ENCODE measurements at regions not wholly inside any gene's neighbourhood (a gene's known extent, or its start where the extent isn't known, plus 50 kb on each side); places are given as distances from the start of the nearest gene placed in this dataset.
A peak's percentile ranks its signal among the peaks of the same experiment; 100 is the strongest.
"Not testable (repeated sequence)": the region's sequence is repeated elsewhere in the genome, so short reads cannot be mapped to it uniquely, and the experiment has no call there.

DNA sequence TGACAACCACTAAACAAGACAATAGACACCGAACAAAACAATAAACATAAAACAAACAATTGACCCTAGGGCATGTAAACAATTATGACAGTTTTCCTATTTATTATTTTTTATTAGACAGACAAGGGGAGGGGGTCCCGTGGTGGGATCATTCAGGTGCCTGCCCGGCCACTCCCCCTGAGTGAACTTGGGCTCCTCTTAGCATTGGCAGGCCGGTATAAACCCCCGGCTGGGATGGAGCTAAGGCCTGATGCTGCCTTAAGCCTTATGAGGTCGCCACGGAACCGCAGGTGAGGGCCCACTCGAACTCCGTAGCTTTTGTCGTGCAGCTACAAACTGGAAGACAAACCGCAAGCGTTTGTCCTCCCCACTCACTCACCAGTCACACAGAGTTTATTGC is 121.8 kb upstream of the KCNJ3 start:
- intact Hi-C loops (cut with DNase I); ATAC-seq; DNase-seq: not testable (repeated sequence)

DNA sequence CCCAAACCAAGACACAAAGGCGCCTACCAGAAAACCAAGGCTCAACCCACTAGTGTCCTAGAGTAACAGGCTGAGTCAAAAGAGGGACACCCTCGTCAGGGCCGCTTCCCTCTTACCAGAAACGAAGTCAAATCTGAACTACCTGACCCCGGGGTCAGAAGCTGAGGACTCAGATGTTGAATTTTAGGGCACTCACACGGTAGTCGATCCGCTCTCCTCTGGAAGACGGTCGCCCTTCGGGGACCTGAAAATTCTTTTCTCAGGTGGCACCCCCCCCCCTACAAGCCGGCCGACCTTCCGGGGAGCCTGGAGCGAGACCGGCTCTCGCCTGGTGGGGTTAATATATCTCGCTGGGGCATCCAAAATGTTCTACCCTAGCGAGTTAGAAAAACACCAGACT is 121.1 kb upstream of the KCNJ3 start:
- intact Hi-C loops (cut with DNase I) = no loop called here

DNA sequence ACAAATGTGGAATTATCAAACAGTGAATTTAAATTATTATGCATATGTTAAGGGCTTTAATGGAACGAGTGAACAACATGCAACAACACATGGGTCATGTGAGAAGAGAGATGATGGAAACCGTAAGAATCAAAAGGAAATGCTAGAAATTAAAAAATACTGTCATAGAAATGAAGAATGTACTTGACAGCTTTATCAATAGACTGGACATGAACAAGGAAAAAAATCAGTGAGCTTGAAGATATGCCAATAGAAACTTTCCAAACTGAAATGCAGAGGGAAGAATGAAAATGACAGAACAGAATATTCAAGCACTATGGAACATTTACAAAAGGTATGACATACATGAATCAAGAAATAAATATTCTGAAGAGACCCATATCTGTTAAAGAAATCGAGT is 117.7 kb upstream of the KCNJ3 start:
- no peak for ATAC-seq
- no peak for DNase-seq
- intact Hi-C loops (cut with DNase I) = no loop called here

More for the DNA sequence above, 121.1 kb upstream of the KCNJ3 start:
- ATAC-seq (no peak), DNase-seq (no peak)

DNA sequence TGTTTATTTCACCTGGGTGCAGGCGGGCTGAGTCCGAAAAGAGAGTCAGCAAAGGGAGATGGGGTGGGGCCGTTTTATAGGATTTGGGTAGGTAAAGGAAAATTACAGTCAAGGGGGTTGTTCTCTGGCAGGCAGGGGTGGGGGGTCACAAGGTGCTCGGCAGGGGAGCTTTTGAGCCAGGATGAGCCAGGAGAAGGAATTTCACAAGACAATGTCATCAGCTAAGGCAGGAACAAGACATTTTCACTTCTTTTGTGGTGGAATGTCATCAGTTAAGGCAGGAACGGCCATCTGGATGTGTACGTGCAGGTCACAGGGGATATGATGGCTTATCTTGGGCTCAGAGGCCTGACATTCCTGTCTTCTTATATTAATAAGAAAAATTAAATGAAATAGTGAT is 115.8 kb upstream of the KCNJ3 start:
- intact Hi-C loops (cut with DNase I); ATAC-seq; DNase-seq: not testable (repeated sequence)

DNA sequence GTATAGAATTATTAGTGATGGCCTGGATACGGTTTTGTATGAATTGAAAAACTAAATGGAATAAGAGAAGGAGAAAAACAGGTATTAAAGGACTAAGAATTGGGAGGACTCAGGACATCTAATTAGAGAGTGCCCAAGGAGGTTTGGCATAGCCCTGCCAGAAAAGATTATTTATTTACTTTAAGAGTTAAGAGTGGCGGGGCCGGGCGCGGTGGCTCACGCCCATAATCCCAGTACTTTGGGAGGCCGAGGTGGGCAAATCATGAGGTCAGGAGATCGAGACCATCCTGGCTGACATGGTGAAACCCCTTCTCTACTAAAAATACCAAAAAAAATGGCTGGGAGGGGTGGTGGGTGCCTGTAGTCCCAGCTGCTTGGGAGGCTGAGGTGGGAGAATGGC is 115.2 kb upstream of the KCNJ3 start:
- ATAC-seq; DNase-seq; intact Hi-C loops (cut with DNase I): not testable (repeated sequence)

DNA sequence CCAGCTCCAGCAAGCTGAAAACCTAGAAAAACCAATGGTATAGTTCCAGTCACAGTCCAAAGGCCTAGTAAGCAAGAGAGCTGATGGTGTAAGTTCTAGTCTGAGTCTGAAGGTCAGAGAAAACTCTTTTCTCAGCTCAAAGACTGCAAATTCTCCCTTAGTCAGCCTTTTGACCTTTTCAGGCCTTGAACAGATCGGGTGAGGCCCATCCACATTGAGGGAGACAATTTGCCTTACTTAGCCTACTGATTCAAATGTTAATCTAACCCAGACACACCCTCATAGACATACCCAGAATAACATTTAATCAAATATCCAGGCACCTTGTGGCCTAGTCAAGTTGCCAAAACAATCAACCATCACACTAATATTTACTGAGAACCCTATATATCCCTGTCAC is 110.8 kb upstream of the KCNJ3 start:
- DNase-seq (no peak), ATAC-seq (no peak)
- intact Hi-C loops (cut with DNase I) = no loop called here

DNA sequence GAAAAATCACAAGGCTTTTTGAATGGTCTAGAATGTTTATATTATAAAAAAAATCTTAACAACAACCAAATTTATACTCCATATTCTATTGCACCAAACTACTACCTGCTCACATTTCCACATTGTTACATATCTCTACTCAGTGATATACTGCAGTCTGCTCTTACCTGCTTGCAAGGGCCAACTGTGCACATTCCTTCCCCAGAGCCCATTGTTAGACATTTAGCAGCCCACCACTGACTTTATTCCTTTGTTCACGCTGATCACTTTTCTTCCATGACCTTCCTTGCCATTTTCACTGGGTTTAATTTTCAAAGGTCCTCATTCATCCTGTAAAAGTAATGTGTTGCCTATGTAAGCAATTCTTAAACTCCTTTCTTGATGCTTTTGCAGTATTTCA is 109.7 kb upstream of the KCNJ3 start:
- ATAC-seq = no peak
- no peak for DNase-seq
- intact Hi-C loops (cut with DNase I) = no loop called here

DNA sequence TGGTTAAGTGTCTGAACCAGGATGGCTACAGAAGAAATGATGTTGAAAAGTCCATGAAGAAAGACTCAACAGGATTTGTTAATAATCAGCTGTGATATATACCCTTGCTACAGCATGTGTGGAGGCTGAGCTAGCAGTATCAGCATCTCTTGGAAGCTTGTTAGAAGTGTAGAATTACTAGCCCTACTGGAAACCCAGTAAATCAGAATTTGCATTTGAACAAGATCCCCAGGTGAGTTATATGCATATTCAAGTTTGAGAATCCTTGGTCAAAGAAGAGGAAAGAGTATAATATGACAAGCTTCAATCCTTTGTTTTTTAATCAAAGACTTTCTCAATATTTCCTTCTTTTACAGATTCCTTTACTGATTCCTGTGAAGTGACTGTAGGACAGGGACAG is 109.0 kb upstream of the KCNJ3 start:
- DNase-seq (no peak), ATAC-seq (no peak)
- intact Hi-C loops (cut with DNase I) = no loop called here

DNA sequence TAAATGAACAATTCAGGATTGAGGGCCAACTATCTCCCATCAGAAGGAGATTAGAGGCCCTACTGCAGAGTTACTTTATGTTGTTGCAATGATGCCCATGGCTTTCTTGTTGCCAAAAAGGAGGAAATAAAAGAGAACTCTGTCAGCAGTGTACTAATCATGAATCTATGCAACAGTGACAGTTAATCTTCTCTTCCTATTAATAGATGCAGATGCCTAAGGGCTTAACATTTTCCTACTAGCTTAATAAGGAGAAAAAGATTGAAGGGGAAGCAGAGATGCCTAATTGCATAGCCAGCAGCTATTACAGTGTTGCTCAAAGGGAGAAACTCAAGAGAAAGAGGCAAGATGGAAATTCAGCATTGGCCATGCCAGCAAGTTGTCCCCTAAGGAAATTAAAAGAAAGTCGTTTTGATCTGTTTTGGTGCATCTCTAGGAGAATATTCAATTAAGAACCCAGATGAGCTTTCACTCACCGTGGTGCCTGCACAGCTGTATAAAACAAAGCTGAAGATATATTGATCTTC is 107.1 kb upstream of the KCNJ3 start:
- ATAC-seq (peak; percentile 74 to 86), DNase-seq (no peak)
- intact Hi-C loops (cut with DNase I) = no loop called here

DNA sequence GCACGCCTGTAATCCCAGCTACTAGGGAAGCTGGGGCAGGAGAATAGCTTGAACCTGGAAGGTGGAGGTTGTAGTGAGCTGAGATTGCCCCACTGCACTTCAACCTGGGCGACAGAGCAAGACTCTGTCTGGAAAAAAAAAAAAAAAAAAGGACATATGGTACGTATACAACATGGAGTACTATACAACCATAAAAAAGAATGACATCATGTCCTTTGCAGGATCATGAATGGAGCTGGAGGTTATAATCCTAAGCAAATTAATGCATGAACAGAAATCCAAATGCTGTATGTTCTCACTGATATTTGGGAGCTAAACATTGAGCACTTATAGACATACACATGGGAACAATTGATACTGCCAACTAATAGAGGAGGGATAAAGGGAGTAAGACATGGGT is 99.3 kb upstream of the KCNJ3 start:
- DNase-seq (no peak), ATAC-seq (no peak)
- intact Hi-C loops (cut with DNase I) = no loop called here

DNA sequence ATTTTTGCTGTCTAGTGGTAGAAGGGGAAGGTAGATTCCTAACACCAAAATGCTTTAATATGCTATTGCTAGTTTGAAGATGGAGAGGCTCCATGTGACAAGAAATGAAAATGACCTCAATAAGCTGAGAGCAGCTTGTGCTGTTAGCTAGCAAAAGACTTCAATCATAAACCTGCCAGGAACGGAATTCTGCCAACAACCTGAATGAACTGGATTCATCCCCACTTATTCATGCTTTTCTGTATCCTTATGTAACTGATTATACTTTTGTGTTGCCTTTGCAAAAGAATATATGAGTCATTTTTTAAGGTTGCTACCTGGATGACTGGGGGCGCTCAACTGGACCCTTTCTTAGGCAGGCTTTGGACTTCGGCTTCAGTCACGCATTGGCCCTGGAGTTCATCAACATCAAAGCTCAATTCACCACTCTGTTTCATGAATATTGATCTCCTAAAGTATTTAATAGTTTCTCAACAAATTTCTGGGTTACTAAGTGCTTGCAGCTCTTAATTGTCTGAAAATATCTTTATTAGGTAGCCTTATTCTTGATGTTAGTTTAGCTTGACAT is 97.5 kb upstream of the KCNJ3 start:
- DNase-seq (no peak), ATAC-seq (no peak)
- intact Hi-C loops (cut with DNase I) = no loop called here

DNA sequence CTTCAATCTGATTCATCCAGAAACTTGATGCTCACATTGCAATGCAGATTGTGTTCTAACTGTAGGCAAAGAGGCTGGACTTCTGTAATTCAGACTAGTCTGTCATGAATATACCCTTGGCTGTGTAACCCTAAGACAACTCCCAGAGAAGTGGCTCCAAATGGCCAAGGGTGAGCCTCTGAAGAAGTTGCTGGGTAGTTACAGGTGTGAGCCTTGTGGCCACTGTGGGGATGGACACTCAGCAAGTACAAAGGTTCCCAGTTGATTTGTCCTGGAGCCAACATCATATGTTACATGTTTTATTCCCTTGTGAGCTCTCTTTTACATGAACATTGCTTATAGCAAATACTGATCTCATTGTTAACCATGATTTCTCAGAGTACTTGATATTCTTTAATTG is 94.8 kb upstream of the KCNJ3 start:
- intact Hi-C loops (cut with DNase I) = no loop called here
- ATAC-seq (no peak), DNase-seq (no peak)

DNA sequence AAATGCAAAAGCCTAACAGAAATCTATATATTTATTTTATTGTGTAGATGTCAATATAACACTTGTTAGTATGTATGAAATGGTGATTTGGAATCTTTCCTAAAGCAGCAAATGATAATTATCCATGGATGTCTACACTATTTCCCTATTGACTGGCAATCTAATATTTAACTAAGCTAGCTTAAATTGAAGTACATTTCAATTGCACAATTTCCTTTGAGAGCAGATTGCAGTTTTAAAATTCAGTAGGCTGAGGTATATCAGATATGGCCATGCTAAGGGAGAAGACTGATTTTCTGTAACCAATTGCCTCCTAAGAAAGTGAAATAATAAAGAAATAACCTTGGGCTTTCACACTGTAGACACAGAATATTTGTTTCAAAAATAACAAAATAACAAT is 90.1 kb upstream of the KCNJ3 start:
- DNase-seq (no peak), ATAC-seq (no peak)
- intact Hi-C loops (cut with DNase I) = no loop called here

DNA sequence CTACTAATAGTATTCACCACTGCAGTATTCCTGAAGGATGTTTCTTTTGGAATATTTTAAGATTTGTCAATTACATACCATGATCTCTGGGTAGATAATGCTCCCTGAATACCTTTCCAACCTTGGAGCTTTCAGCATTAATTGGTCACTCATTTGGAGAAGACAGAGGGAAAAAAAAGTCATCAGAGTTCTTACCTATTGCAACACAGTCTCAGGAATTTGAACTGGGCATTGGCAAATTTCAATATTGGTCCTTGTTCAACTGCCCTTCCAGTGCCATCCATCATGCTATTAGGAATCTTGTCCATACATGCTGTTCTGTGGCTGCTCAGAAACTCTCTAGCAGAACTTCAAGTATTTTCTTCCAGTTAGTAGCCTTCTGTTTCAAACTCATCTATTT is 83.6 kb upstream of the KCNJ3 start:
- DNase-seq (no peak), ATAC-seq (no peak)
- intact Hi-C loops (cut with DNase I) = no loop called here

DNA sequence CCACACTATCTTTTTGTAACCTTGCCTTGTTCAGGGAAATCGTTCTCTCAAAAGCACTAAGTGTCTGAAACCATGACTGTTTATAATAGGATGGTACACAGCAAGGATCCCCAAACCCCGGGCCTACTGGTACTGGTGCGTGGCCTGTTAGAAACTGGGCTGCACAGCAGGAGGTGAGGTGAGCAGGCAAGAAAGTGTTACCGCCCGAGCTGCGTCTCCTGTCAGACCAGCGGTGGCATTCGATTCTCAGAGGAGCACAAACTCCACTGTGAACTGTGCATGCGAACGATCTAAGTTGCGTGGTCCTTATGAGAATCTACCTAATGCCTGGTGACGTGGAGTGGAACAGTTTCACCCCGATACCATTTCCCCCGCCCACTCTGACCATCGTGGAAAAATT is 81.8 kb upstream of the KCNJ3 start:
- ATAC-seq = no peak
- intact Hi-C loops (cut with DNase I) = no loop called here
- no peak for DNase-seq

DNA sequence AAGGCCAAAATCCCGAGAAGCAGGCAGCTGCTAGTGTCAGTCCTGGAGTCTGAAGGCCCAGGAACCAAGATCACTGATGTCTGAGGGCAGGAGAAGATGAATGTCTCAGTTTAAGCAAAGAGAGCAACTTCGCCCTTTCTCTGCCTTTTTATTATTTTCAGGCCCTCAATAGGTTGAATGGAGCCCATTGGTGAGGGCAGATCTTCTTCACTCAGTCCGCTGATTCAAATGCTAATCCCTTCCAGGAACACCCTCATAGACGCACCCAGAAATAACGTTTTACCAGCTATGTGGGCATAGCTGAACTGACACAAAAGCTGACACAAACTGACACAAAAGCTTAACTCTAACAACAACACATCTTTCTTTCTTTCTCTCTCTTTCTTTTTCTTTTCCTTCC is 78.0 kb upstream of the KCNJ3 start:
- intact Hi-C loops (cut with DNase I) = loop anchor here in 1 of 2 donors (10.0 kb wide), 1 partner anchor 166 kb away; no protein-coding TSS in a partner anchor
- ATAC-seq (no peak), DNase-seq (no peak)

DNA sequence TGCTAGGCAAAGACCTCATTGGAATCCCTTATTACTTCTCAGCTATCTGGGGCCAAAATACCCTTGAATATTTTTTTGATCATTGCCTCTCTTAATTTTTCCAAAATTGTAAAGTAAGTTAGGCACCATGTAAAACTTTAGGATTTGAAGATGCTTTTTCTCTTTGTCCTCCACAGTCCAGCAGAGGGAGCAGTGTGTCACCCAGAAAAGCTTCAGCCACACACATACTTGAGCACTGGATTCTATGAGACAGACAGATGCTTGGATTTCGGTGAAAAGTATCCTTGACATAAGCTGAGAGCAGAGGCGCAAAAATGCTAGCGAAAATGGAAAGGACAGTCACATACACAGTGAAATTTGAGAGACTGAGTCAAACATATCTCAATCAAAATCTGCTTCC is 74.7 kb upstream of the KCNJ3 start:
- DNase-seq (peak; percentile 21), ATAC-seq (peak; percentile 66 to 88)
- intact Hi-C loops (cut with DNase I) = loop anchor here in 1 of 2 donors (10.0 kb wide), 1 partner anchor 169 kb away; no protein-coding TSS in a partner anchor

DNA sequence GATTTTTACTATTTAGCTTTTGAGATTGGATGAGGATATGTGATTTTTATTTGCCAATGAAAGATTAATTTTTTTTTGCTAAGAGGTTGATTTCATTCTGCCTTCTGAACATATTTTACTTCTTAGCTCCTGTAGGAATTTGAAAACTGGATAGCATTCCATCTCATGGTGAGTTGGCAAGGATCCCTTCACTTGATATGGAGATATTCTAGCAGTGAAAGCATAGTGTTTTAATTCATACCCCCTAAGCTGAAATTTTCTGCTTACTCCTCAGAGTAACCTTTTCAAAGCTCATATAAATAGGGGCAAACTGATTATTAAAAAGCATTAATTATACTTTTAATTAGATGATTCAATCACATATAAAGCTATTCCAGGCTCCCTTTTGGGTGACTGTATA is 61.0 kb upstream of the KCNJ3 start:
- intact Hi-C loops (cut with DNase I) = no loop called here
- DNase-seq (no peak), ATAC-seq (no peak)

DNA sequence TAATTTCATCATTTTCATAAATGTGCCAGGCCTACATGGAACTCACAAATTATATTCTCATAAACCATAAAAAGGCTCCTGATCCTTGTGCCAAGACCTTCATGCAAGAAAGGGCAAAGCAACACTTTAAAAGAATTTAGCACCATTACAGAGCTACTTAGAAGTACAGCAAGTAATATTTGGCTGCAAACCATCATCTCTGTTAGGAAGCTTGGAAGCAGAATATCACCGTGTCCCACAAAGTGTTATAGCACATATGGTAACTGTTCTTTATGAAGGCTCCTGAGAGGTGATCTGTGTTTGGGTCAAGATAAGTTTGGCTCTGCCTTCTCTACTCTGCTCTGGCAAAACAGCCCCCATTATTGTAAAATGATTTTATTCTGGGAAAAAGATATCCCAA is 59.7 kb upstream of the KCNJ3 start:
- ATAC-seq = peak; percentile 58 to 83
- no peak for DNase-seq
- intact Hi-C loops (cut with DNase I) = loop anchor here in 1 of 2 donors (2.0 kb wide), 1 partner anchor 54 kb away; no protein-coding TSS in a partner anchor

DNA sequence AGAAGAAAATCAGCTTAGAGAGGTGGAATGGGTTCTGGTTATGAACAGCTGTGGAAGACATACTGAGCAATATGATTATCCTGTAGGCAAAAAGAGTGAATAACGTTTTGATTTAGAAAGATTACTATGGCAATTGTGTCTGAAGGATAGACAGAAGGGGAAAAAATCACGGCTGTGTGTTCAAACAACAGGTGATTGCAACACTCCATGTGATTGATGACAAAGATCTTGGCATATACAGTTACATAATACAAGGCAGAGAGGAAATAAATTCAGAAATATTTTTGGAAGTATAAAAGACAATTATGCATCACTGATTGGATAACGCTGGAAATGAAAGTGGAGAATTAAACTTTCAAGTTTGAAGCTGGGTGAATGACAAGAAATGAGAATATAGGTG is 58.5 kb upstream of the KCNJ3 start:
- ATAC-seq = no peak
- intact Hi-C loops (cut with DNase I) = loop anchor here in 1 of 2 donors (2.0 kb wide), 1 partner anchor 53 kb away; no protein-coding TSS in a partner anchor

More for the DNA sequence above, 58.5 kb upstream of the KCNJ3 start:
- DNase-seq = no peak

All from left cardiac atrium (tissue), 4 donors.